LNCAP (cell line): ENCODE measurements at regions not wholly inside any gene's neighbourhood (a gene's known extent, or its start where the extent isn't known, plus 50 kb on each side); places are given as distances from the start of the nearest gene placed in this dataset.

ENCODE experiments used
- TF ChIP-seq, protein P1 (sequence below): fragments of 450-650 bp; IDR thresholded peaks from 2 replicates; pipeline ENCODE4 v1.5.1; 2017; ENCODE audit warnings: mild to moderate bottlenecking

DNA sequence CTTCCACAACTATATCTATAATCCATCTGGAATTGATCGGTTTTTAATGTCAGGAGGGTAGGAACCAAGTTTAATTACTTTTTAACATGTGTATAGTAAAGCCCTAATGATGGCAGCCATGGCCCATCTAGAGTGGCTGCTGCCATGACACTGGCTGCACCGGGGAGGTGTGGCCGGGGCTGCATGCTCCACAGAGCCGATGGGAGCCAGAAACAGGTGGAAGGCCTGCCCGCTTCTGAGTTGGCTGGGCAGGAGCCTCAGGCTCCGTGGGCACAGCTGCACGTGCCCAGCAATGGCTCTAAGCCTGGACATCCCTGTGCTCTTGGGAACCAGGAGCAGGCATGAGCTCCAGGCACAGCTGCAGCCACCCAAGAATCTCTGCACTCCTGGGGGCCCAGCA lies 73.0 kb downstream of the GBP6 start:
- TF ChIP-seq, protein P1, sequence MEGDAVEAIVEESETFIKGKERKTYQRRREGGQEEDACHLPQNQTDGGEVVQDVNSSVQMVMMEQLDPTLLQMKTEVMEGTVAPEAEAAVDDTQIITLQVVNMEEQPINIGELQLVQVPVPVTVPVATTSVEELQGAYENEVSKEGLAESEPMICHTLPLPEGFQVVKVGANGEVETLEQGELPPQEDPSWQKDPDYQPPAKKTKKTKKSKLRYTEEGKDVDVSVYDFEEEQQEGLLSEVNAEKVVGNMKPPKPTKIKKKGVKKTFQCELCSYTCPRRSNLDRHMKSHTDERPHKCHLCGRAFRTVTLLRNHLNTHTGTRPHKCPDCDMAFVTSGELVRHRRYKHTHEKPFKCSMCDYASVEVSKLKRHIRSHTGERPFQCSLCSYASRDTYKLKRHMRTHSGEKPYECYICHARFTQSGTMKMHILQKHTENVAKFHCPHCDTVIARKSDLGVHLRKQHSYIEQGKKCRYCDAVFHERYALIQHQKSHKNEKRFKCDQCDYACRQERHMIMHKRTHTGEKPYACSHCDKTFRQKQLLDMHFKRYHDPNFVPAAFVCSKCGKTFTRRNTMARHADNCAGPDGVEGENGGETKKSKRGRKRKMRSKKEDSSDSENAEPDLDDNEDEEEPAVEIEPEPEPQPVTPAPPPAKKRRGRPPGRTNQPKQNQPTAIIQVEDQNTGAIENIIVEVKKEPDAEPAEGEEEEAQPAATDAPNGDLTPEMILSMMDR, result no peak

DNA sequence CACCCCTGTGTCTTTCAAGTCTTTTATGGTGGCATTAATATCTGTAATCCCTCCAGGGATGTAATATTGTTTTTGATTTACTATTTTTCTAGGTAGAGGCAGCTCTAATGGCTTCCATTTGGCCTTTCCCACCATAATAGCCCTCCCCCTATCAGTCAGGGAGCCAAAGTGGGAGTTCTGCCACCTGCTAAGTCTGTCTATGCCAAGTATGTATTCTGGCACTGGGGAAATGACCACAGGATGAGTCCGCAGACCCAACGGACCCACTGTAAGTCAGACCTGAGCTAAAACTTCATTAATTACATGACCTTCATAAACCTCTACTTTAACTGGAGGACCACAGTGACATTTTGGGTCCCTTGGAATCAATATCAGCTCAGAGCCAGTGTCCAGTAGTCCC lies 77.1 kb downstream of the GBP6 start:
- TF ChIP-seq, protein P1, result no peak

DNA sequence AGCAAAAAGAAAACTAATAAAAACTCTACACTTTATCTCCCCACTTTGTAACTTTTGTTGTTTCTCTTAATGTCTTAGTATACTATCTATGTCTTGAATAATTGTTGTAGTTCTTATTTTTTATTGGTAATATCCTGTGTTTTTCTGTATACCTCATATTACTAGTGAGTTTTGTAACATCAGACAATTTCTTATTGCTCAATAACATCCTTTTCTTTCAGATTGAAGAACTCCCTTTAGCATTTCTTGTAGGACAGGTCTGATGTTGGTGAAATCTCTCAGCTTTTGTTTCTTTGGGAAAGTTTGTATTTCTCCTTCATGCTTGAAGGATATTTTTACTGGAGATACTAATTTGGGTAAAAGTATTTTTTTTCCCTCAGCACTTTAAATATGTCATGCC lies 79.8 kb upstream of the LRRC8B start:
- TF ChIP-seq, protein P1, result no peak

DNA sequence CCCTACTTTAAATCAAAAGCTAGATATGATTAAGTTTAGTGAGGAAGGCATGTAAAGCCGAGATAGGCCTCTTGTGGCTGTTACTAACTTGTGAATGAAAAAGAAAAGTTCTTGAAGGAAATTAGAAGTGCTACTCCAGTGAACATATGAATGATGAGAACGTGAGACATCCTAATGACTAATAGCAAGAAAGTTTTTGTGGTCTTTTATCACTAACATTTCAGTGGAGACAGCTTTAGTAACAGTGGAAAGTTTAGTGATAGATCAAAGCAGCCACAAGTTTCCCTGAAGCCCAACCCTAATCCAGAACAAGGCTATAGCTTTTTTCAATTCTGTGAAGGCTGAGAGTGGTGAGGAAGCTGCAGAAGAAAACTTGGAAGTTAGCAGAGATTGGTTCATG lies 73.6 kb upstream of the LRRC8B start:
- TF ChIP-seq, protein P1, result no peak

DNA sequence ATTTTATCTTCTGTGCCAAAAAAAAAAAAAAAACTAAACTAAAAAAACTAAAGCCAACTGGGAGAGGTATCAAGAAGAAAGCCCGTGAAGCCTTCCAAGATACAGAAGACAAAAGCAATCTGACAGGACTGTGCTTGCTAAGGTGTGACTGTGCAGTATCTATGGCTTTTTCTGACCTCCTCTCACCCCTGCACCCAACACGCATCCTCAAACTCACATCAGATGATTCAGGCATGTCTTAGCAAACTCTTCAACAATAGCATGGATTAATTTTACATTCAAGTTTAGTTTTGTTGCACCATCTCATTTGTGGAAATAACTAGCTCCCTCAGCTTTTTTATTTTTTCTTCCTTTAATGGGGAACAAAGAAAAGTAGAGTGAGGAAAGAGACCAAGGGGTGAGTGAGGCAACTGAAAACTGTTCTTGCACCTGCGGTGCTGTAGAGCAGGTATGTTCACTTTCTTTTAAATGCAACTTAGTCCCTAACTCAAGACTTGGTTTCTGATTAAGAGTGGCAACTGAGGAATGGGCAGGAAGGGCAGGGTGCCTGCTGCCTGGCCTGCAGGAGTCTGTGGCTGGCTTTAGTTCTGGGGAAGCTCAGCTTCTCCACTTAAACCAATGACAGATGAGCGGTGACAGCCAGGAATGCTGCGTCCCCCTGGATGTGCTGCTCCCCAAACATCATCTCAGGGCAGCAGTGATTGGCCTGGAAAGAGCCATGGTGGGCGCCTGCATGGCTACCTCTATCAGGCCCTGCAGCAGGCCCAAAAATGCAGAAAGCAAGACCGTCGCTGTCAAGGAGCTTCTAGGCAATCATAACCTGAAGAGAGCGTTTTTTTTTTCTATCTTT lies 71.3 kb upstream of the LRRC8B start:
- TF ChIP-seq, protein P1, result no peak

DNA sequence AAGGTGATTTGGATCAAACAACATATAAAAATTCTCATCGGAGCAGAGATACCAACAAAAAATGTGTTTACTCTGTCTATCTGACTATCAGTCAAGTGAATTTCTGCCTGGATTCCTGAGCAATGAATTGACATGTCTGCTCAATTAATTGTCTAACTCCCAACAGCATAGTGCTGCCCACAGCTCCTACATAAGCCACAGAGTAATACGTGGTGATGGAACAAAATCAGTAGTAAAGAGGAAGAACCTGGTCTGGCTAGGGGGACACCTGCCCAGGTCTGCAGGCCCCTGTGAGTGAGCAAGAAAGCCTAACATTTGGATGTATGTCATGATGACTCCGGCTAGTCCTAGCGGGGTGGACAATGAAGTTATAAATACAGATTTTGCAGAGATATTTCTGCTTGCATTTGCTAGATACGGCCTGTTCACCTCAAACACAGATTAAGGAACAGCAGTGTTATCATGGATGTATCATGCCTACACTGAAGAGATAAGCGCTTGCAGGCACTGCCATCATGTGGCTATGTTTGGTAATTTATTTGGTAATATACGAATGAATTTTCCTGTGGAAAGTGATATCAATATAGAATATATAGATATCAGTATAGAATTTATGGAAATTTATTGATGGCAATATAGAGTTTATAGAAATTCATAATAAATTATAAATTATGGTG lies 69.6 kb upstream of the LRRC8B start:
- TF ChIP-seq, protein P1, result peak; percentile 64

DNA sequence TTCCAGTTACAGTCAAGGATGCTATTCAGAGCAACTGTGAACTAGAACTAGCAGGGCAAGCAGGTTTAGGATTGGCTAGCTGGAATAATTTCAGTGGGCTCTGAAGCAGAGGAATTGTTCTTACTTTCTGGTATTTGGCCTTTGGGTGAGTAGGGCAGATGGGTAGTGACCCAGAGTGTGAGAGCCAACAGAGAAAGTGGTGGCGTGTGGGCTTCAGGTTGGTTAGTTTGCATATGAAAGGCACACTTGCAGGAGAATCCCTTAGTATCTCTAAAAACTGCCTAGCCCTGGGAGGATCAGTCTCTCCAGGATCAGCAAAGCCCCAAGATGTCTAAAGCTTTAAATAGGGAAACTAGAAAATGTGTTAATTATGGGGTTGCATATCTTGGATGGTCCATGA lies 67.6 kb upstream of the LRRC8B start:
- TF ChIP-seq, protein P1, result no peak
